ENCODE measurements at regions not wholly inside any gene's neighbourhood (a gene's known extent, or its start where the extent isn't known, plus 50 kb on each side); places are given as distances from the start of the nearest gene placed in this dataset.

- no peak overlapping the region for H3K4me3 ChIP-seq (ENCODE audit: low read depth, low read length)
- TF ChIP-seq CTCF (IDR thresholded peaks at IDR 0.05; ENCODE audit: insufficient read depth, low read length, missing control alignments) = no peak
- DNase-seq (ENCODE audit: low read depth, low spot score) = no peak
- CTCF ChIA-PET = no interaction called here
- POLR2A ChIA-PET = no interaction called here
These were observed 670.8 kb downstream of the PCDH17 start for GRCh38 chr13:58302349-58302748.

GRCh38 chr13:58306062-58306461, 674.5 kb downstream of the PCDH17 start:
- DNase-seq (ENCODE audit: low read depth, low spot score) = no peak
- CTCF ChIA-PET = no interaction called here
- no peak overlapping the region for H3K4me3 ChIP-seq (ENCODE audit: low read depth, low read length)
- TF ChIP-seq CTCF (IDR thresholded peaks at IDR 0.05; ENCODE audit: insufficient read depth, low read length, missing control alignments) = no peak
- POLR2A ChIA-PET = no interaction called here

- no peak for DNase-seq (ENCODE audit: low read depth, low spot score)
- no peak for TF ChIP-seq CTCF (IDR thresholded peaks at IDR 0.05; ENCODE audit: insufficient read depth, low read length, missing control alignments)
- ChIA-PET POLR2A (no interaction called here), CTCF (no interaction called here)
- H3K4me3 ChIP-seq (ENCODE audit: low read depth, low read length) = no peak overlapping the region
These were observed 681.7 kb downstream of the PCDH17 start for GRCh38 chr13:58313219-58313618.

GRCh38 chr13:58318495-58319167, 687.1 kb downstream of the PCDH17 start:
- H3K4me3 ChIP-seq (ENCODE audit: low read depth, low read length) = no peak overlapping the region
- ChIA-PET CTCF (no interaction called here), POLR2A (no interaction called here)
- no peak for TF ChIP-seq CTCF (IDR thresholded peaks at IDR 0.05; ENCODE audit: insufficient read depth, low read length, missing control alignments)
- no peak for DNase-seq (ENCODE audit: low read depth, low spot score)

- no peak for TF ChIP-seq CTCF (IDR thresholded peaks at IDR 0.05; ENCODE audit: insufficient read depth, low read length, missing control alignments)
- no peak for DNase-seq (ENCODE audit: low read depth, low spot score)
- ChIA-PET POLR2A (no interaction called here), CTCF (no interaction called here)
- no peak overlapping the region for H3K4me3 ChIP-seq (ENCODE audit: low read depth, low read length)
These were observed 692.6 kb downstream of the PCDH17 start for GRCh38 chr13:58324161-58324560.

- POLR2A ChIA-PET = no interaction called here
- DNase-seq (ENCODE audit: low read depth, low spot score) = no peak
- CTCF ChIA-PET = no interaction called here
These were observed 698.2 kb downstream of the PCDH17 start for GRCh38 chr13:58329746-58330145.

More at GRCh38 chr13:58329746-58330145, 698.2 kb downstream of the PCDH17 start:
- TF ChIP-seq CTCF (IDR thresholded peaks at IDR 0.05; ENCODE audit: insufficient read depth, low read length, missing control alignments) = no peak
- no peak overlapping the region for H3K4me3 ChIP-seq (ENCODE audit: low read depth, low read length)
